ENCODE measurements at regions not wholly inside any gene's neighbourhood (a gene's known extent, or its start where the extent isn't known, plus 50 kb on each side); places are given as distances from the start of the nearest gene placed in this dataset.

- TF ChIP-seq, protein P1, sequence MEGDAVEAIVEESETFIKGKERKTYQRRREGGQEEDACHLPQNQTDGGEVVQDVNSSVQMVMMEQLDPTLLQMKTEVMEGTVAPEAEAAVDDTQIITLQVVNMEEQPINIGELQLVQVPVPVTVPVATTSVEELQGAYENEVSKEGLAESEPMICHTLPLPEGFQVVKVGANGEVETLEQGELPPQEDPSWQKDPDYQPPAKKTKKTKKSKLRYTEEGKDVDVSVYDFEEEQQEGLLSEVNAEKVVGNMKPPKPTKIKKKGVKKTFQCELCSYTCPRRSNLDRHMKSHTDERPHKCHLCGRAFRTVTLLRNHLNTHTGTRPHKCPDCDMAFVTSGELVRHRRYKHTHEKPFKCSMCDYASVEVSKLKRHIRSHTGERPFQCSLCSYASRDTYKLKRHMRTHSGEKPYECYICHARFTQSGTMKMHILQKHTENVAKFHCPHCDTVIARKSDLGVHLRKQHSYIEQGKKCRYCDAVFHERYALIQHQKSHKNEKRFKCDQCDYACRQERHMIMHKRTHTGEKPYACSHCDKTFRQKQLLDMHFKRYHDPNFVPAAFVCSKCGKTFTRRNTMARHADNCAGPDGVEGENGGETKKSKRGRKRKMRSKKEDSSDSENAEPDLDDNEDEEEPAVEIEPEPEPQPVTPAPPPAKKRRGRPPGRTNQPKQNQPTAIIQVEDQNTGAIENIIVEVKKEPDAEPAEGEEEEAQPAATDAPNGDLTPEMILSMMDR (IDR thresholded peaks at IDR 0.05): no peak
- TF ChIP-seq POLR2A (IDR thresholded peaks at IDR 0.05): no peak
Observed at GRCh38 chr1:184860535-184860934, 105.9 kb upstream of the EDEM3 start.

All from thyroid gland (tissue), 4 donors.